Memory B cell (primary cell): ENCODE measurements at regions not wholly inside any gene's neighbourhood (a gene's known extent, or its start where the extent isn't known, plus 50 kb on each side); places are given as distances from the start of the nearest gene placed in this dataset.

Experiments
- ATAC-seq: fragments of 150-1000 bp; cut with Tn5 transposase; 2 replicates; pipeline ENCODE4 v1.10.0; 2021; ENCODE audit warnings: low read depth, mild to moderate bottlenecking, moderate library complexity
- DNase-seq, 2 donors: peaks; one replicate each; pipeline ENCODE4 v3.0.0; 2022; ENCODE audit warnings: low spot score in 2 of 2
- H3K27ac Mint-ChIP-seq: one replicate; pipeline ENCODE4 v1.8.0; 2022; ENCODE audit warnings: mild to moderate bottlenecking, moderate library complexity, mixed read lengths
- H3K27me3 Mint-ChIP-seq: one replicate; pipeline ENCODE4 v1.8.0; 2022; ENCODE audit warnings: mixed read lengths
- H3K36me3 Mint-ChIP-seq: one replicate; pipeline ENCODE4 v1.8.0; 2022; ENCODE audit warnings: mild to moderate bottlenecking, mixed read lengths
- H3K4me1 Mint-ChIP-seq: one replicate; pipeline ENCODE4 v1.8.0; 2022; ENCODE audit warnings: mixed read lengths
- H3K4me3 Mint-ChIP-seq: one replicate; pipeline ENCODE4 v1.8.0; 2022; ENCODE audit warnings: mild to moderate bottlenecking, moderate library complexity, mixed read lengths
- H3K9me3 Mint-ChIP-seq: one replicate; pipeline ENCODE4 v1.8.0; 2022; ENCODE audit warnings: mixed read lengths

GRCh38 chr1:209277662-209278061 is 305.9 kb upstream of the CAMK1G start:
- H3K4me1 Mint-ChIP-seq: no peaks in the 10 kb centered on the region
- no peak overlapping the region for H3K4me3 Mint-ChIP-seq
- H3K27ac Mint-ChIP-seq: no peak overlapping the region
- H3K27me3 Mint-ChIP-seq: peaks cover 2% of the 10 kb centered on the region
- no peaks in the 10 kb centered on the region for H3K36me3 Mint-ChIP-seq
- DNase-seq: no peak
- H3K9me3 Mint-ChIP-seq: no peaks in the 10 kb centered on the region
- no peak for ATAC-seq

- H3K36me3 Mint-ChIP-seq: no peaks in the 10 kb centered on the region
- ATAC-seq: no peak
- H3K9me3 Mint-ChIP-seq: peaks cover 3% of the 10 kb centered on the region
- H3K27ac Mint-ChIP-seq: no peak overlapping the region
- H3K4me1 Mint-ChIP-seq: no peaks in the 10 kb centered on the region
- no peak for DNase-seq
- peaks cover 6% of the 10 kb centered on the region for H3K27me3 Mint-ChIP-seq
- no peak overlapping the region for H3K4me3 Mint-ChIP-seq
Measured at GRCh38 chr1:209291715-209292114, 291.8 kb upstream of the CAMK1G start.

- no peaks in the 10 kb centered on the region for H3K4me1 Mint-ChIP-seq
- H3K27me3 Mint-ChIP-seq: peaks cover 7% of the 10 kb centered on the region
- ATAC-seq (no peak), DNase-seq (no peak)
- no peak overlapping the region for H3K4me3 Mint-ChIP-seq
- no peak overlapping the region for H3K27ac Mint-ChIP-seq
- no peaks in the 10 kb centered on the region for H3K36me3 Mint-ChIP-seq
- peaks cover 3% of the 10 kb centered on the region for H3K9me3 Mint-ChIP-seq
Measured at GRCh38 chr1:209302779-209303568, 280.5 kb upstream of the CAMK1G start.

- Mint-ChIP-seq H3K4me1 (no peaks in the 10 kb centered on the region), H3K9me3 (no peaks in the 10 kb centered on the region), H3K4me3 (no peak overlapping the region), H3K27ac (no peak overlapping the region), H3K36me3 (no peaks in the 10 kb centered on the region), H3K27me3 (peaks cover 4% of the 10 kb centered on the region)
- DNase-seq (no peak), ATAC-seq (no peak)
Measured at GRCh38 chr1:209304166-209304565, 279.3 kb upstream of the CAMK1G start.

- no peaks in the 10 kb centered on the region for H3K4me1 Mint-ChIP-seq
- ATAC-seq: no peak
- H3K27ac Mint-ChIP-seq: no peak overlapping the region
- no peak overlapping the region for H3K4me3 Mint-ChIP-seq
- peaks cover 4% of the 10 kb centered on the region for H3K27me3 Mint-ChIP-seq
- no peak for DNase-seq
- H3K36me3 Mint-ChIP-seq: no peaks in the 10 kb centered on the region
- no peaks in the 10 kb centered on the region for H3K9me3 Mint-ChIP-seq
Measured at GRCh38 chr1:209305221-209305954, 278.1 kb upstream of the CAMK1G start.

- H3K9me3 Mint-ChIP-seq: no peaks in the 10 kb centered on the region
- peaks cover 3% of the 10 kb centered on the region for H3K27me3 Mint-ChIP-seq
- no peak overlapping the region for H3K4me3 Mint-ChIP-seq
- no peaks in the 10 kb centered on the region for H3K4me1 Mint-ChIP-seq
- DNase-seq (no peak), ATAC-seq (no peak)
- H3K27ac Mint-ChIP-seq: no peak overlapping the region
- no peaks in the 10 kb centered on the region for H3K36me3 Mint-ChIP-seq
Measured at GRCh38 chr1:209307846-209308245, 275.7 kb upstream of the CAMK1G start.

GRCh38 chr1:209309198-209309597 is 274.3 kb upstream of the CAMK1G start:
- H3K4me3 Mint-ChIP-seq: no peak overlapping the region

GRCh38 chr1:209311770-209312169 is 271.7 kb upstream of the CAMK1G start:
- H3K36me3 Mint-ChIP-seq: no peaks in the 10 kb centered on the region
- DNase-seq: no peak
- no peaks in the 10 kb centered on the region for H3K4me1 Mint-ChIP-seq
- H3K27me3 Mint-ChIP-seq: no peaks in the 10 kb centered on the region
- no peak overlapping the region for H3K4me3 Mint-ChIP-seq
- no peak overlapping the region for H3K27ac Mint-ChIP-seq
- ATAC-seq: no peak
- H3K9me3 Mint-ChIP-seq: peaks cover 3% of the 10 kb centered on the region

More at GRCh38 chr1:209309198-209309597, 274.3 kb upstream of the CAMK1G start:
- no peak for DNase-seq
- H3K36me3 Mint-ChIP-seq: no peaks in the 10 kb centered on the region
- peaks cover 3% of the 10 kb centered on the region for H3K27me3 Mint-ChIP-seq
- no peaks in the 10 kb centered on the region for H3K4me1 Mint-ChIP-seq
- peaks cover 3% of the 10 kb centered on the region for H3K9me3 Mint-ChIP-seq
- no peak for ATAC-seq
- H3K27ac Mint-ChIP-seq: peak overlapping the region; percentile 0

- no peaks in the 10 kb centered on the region for H3K4me1 Mint-ChIP-seq
- H3K27ac Mint-ChIP-seq: no peak overlapping the region
- no peak for ATAC-seq
Measured at GRCh38 chr1:209316929-209317328, 266.6 kb upstream of the CAMK1G start.

GRCh38 chr1:209318181-209319056 is 265.1 kb upstream of the CAMK1G start:
- H3K9me3 Mint-ChIP-seq: peaks cover 3% of the 10 kb centered on the region
- no peaks in the 10 kb centered on the region for H3K36me3 Mint-ChIP-seq
- no peaks in the 10 kb centered on the region for H3K4me1 Mint-ChIP-seq
- no peak for ATAC-seq
- no peak for DNase-seq
- no peak overlapping the region for H3K4me3 Mint-ChIP-seq
- peaks cover 2% of the 10 kb centered on the region for H3K27me3 Mint-ChIP-seq
- no peak overlapping the region for H3K27ac Mint-ChIP-seq

More at GRCh38 chr1:209316929-209317328, 266.6 kb upstream of the CAMK1G start:
- peaks cover 2% of the 10 kb centered on the region for H3K27me3 Mint-ChIP-seq
- no peak for DNase-seq
- H3K36me3 Mint-ChIP-seq: no peaks in the 10 kb centered on the region
- no peak overlapping the region for H3K4me3 Mint-ChIP-seq
- peaks cover 3% of the 10 kb centered on the region for H3K9me3 Mint-ChIP-seq

- no peak for DNase-seq
- Mint-ChIP-seq H3K36me3 (no peaks in the 10 kb centered on the region), H3K9me3 (no peaks in the 10 kb centered on the region), H3K27me3 (peaks cover 2% of the 10 kb centered on the region), H3K4me3 (no peak overlapping the region), H3K27ac (no peak overlapping the region), H3K4me1 (no peaks in the 10 kb centered on the region)
- ATAC-seq: no peak
Measured at GRCh38 chr1:209319057-209319432, 264.5 kb upstream of the CAMK1G start.

- DNase-seq: no peak
- no peak for ATAC-seq
- H3K9me3 Mint-ChIP-seq: no peaks in the 10 kb centered on the region
- peaks cover 2% of the 10 kb centered on the region for H3K27me3 Mint-ChIP-seq
- H3K36me3 Mint-ChIP-seq: no peaks in the 10 kb centered on the region
- H3K4me3 Mint-ChIP-seq: no peak overlapping the region
- H3K27ac Mint-ChIP-seq: no peak overlapping the region
- H3K4me1 Mint-ChIP-seq: no peaks in the 10 kb centered on the region
Measured at GRCh38 chr1:209319549-209319948, 264.0 kb upstream of the CAMK1G start.

- Mint-ChIP-seq H3K36me3 (no peaks in the 10 kb centered on the region), H3K4me3 (no peak overlapping the region), H3K27me3 (no peaks in the 10 kb centered on the region), H3K9me3 (no peaks in the 10 kb centered on the region), H3K27ac (no peak overlapping the region), H3K4me1 (no peaks in the 10 kb centered on the region)
- no peak for ATAC-seq
- DNase-seq: no peak
Measured at GRCh38 chr1:209323743-209324142, 259.8 kb upstream of the CAMK1G start.
